ENCODE measurements at regions not wholly inside any gene's neighbourhood (a gene's known extent, or its start where the extent isn't known, plus 50 kb on each side); places are given as distances from the start of the nearest gene placed in this dataset.
"Not testable (repeated sequence)": the region's sequence is repeated elsewhere in the genome, so short reads cannot be mapped to it uniquely, and the experiment has no call there.

DNA sequence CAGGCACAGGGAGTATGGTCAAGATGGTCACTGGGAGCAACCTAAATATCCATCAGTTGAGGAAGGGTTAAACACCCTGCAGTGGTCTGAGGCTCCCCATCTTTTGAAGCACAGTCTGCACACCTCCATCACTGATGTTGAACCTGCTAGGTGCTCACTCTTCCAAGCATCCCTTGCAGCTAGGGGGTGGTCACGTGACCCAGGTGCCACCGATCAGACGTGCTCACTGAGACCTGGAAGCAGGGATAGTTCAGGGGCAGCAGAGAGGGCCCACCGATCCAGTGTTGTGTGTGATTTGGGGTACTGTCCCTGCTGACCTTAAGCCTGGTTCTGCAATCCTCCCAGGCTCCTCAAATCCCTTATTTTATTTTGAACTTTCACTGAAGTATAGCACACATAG is 134.6 kb downstream of the CEBPB start:
- DNase-seq (ENCODE audit: low read depth in 4 of 4, low spot score in 1 of 4): no peak

DNA sequence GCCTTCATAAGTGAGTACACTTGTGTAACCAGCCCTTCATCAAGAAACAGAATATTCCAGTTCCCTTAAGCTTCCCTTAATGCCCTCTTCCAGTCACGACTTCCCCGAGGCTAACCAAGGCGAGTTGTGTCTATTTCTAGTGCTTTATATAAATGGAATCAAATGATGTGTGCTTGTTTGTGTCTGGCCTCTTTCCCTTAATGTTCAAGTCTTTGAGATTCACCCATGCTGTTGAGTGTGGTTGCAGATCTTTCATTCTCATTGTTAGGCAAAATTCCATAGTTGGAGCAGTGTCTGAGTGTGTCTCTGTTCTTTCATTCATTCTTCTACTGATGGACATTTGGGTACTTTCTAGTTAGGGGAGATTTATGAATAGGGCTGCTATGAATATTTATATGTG is 135.0 kb downstream of the CEBPB start:
- no peak for DNase-seq (ENCODE audit: low read depth in 4 of 4, low spot score in 1 of 4)

DNA sequence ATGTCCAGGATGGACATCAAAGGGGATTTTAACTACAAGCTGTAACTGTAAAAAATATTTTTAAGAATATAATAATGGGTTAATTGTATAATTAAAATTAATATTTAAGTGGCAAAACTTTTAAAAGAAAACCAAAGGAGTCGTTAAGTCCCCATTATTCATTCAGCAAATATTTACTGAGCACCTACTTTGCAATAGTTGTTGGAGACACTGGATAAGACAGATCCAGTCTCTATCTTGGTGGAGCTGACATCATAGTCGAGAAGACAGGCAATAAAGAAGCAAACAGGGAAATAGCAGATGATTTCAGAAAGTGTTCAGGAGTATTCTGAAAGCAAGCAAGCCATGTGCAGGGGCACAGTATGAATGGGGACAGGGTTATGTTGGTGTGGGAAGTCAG is 137.0 kb downstream of the CEBPB start:
- DNase-seq (ENCODE audit: low read depth in 4 of 4, low spot score in 1 of 4): no peak

DNA sequence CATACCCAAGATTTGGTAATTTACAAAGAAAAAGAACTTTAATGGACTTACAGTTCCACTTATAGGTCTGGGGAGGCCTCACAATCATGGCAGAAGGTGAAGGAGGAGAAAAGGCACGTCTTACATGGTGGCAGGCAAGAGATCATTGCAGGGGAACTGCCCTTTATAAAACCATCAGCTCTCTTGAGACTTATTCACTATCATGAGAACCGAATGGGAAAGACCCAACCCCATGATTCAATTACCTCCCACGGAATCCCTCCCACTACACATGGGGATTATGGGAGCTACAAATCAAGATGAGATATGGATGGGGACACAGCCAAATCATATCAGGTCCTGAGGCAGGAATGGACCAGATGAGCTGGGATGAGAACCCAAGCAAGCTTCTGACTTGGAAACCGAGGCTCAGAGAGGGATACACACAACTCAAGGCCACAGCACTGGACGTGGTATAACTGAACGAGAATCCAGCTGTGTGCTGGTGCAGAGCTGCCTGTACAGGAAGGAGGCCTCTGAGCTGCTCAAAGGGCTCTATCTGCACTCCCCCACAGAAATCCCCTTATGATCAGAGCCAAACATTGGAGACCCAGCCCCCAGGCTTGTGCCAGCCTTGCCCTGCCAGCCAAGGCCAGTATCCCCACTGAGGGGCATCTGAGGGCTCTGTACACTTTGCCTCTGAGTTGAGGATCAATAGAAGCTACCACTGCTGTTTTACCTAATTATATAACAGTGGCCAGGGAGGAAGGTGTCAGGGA is 137.8 kb downstream of the CEBPB start:
- no peak for DNase-seq (ENCODE audit: low read depth in 4 of 4, low spot score in 1 of 4)

DNA sequence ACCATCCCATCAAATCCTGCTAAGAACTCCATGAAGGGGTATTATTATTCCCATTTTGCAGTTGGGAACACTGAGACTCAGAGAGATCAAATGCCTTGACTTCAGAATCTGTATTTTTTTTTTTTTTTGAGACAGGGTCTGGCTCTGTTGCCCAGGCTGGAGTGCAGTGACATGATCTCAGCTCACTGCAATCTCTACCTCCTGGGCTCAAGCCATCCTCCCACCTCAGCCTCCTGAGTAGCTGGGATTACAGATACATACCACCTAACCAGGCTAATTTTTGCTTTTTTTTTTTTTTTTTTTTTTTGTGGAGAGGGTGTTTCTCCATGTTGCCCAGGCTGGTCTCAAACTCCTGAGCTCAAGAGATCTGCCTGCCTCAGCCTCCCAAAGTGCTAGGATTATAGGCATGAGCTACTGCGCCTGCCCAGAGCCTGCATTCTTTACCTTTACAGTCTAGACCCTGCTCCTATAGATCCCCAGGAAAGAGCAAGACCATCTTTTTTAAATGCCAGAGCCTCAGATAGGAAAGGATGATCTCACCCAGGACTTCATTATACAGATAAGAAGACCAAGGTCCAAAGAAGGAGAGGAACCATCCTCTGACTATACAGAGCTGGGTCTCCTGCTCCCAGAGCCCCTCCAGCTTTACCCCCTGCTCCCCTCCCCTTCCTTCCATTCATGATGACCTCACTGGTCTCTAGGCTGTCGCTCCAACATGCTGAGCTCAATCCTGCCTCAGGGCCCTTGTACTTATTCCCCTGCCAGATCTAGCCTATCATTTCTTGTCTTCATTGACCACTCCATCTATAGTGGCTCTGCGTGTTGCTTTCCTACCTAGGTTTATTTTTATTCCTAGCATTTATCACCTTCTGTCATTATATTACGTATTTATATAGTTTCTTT is 138.6 kb downstream of the CEBPB start:
- DNase-seq (ENCODE audit: low read depth in 4 of 4, low spot score in 1 of 4): no peak

DNA sequence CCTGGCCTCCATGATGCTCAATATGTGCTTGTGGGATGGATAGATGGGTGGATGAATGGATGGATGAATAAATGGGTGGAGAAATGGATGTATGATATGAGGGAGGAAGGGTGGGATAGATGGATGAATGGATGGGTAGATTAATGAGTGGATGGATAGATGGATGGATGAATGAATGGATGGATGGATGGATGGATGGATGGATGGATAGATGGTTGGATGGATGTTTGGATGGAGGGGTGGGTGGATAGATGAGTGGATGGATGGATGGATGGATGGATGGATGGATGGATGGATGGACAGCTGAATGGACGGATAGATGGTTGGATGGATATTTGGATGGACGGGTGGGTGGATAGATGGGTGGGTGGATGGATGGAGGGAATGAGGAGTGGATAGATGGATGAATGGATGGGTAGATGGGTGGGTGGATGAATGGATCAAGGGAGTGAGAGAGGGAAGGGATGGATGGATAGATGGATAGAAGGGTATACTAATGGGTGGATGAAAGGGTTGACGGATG is 139.4 kb downstream of the CEBPB start:
- DNase-seq (ENCODE audit: low read depth in 4 of 4, low spot score in 1 of 4): no peak

DNA sequence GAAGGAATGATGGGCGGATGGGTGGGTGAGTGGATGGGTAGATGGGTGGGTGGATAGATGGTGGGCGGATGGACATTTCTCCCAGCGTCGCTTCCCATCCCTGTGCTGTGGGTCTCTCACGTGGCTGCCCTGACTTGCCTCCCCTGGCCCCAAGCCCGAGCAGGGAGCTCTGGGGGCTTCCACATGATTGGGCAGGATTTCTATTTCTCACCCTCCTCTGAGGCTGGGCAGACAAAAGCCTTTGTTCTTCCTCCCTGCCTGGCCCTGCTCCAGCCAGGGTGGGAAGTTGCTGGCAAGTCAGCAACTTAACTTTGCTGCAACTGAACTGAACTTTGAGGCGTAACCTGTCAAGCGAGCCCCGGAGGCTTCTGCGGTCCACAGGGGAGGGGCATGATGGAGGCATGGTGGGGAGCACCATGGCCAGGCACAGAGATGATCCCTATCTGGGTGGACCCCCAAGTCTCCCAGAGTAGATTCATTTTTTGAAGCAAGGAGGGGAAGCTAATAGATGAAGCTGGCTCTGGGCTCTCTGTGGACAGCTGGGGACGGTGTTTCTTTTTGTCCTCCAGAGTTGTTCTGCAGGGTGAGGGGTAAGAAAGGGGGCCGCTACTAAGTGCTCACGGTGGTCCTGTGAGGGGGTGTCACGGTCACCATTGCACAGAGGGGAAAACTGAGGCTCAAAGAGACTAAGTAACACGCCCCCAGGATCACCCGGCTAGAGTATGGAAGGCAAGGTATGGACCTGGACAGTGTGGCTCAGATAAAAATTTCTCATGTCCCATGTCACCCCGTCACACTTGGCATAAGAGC is 140.1 kb downstream of the CEBPB start:
- DNase-seq (ENCODE audit: low read depth in 4 of 4, low spot score in 1 of 4): no peak

DNA sequence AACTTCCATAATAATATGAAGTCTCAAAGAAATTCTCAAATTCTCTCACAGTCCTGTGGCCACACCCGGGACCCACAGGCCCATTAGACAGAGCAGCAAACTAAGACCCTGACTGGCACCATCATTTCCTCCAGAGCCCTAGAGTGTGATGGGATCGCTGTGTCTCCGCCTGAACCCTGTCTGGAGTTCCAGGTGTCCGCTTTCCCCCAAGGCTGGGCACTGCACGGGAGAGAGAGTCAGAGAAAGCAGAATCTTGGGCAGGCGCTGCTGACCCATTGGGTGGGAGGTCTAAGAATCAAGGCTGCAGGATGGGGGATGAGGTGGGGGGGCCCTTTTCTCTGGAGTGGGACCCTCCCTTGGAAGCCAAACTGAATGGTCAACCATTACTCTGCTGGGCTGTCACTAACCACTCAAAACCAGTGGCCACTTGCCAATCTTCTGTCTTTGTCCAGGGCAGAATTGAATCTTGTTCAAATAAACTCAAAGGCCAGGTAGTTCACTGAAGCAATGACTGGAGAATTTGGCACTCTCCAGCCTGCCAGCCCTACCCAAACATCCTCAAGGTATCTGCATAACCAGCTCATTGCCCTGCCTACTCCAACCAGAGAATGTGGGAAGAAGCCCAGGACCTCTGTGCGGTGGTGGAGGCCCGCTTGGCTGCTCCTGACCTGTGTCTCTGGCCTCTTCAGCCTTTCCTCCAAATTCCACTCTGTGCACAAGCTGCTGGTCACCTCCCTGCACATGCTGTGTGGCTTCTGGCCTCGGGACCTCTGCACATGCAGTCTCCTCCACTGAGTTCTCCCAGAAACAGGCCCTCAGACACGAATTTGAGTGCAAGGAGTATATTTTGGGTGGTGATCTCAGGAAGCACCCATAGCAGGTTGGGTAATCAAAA is 141.1 kb downstream of the CEBPB start:
- no peak for DNase-seq (ENCODE audit: low read depth in 4 of 4, low spot score in 1 of 4)

DNA sequence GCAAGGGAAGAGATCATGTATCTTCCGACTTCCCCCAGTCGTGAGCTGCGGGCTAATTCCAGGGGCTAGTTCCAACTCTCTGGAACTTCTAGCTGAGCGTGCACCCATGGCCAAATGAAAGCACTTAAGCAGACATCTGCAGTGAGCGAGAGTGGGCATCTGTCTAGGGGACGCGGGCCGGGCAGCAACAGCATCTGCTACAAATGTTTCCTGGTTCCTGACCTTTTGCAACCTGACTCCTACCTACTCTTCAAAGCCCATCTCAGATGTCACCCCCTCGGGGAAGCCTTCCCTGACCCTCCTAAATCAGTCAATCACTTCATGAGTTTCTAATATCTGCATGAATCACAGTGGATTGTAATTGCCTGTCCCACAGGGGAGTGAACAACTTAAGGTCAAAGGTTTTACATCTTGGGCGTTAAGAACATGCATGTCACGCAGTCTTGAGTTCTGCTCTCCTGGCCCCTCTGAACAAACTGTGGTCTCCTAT is 141.9 kb downstream of the CEBPB start:
- DNase-seq (ENCODE audit: low read depth in 4 of 4, low spot score in 1 of 4): no peak

DNA sequence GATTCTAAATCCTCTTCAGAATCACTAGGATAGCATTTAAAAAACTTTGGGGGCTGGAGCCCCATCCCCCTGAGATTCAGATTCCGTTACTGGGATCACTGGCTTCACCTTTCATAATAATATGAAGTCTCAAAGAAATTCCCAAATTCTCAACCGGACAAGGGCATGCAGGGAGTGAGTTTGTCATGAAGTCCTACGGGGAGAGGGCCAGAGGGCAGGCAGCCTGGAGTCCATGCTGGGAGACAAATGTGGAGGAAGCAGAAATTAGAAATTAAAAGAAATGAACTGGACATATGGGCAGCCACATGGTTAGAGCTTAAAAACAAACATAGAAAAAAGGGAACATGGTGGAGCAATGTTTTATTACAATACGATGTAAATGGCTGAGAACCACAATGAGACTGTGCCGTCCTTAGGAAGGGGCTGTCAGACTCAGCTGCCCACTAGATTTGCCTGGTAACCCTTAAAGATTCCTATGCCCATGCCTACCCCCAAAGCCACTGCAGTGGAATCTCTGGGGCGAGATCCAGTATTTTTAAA is 142.6 kb downstream of the CEBPB start:
- DNase-seq (ENCODE audit: low read depth in 4 of 4, low spot score in 1 of 4): no peak

DNA sequence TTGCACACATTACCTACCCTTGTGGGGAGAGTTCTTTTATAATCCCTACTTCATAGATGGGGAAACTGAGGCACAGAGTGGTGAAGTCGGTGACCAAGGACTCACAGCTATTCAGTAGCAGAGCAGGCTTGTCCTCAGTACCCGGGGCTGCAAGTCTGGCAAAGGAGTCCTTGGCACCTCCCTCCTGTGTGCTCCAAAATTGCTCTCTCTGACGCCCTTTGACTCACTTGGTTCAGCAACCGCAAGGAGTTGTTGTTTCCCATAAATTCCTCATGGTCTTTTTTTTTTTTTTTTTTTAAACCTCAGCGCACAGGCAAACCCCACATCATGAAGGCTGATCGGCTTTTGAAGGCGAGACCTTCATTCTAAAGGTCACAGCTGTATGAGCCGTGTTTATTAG is 143.2 kb downstream of the CEBPB start:
- DNase-seq (ENCODE audit: low read depth in 4 of 4, low spot score in 1 of 4): no peak

DNA sequence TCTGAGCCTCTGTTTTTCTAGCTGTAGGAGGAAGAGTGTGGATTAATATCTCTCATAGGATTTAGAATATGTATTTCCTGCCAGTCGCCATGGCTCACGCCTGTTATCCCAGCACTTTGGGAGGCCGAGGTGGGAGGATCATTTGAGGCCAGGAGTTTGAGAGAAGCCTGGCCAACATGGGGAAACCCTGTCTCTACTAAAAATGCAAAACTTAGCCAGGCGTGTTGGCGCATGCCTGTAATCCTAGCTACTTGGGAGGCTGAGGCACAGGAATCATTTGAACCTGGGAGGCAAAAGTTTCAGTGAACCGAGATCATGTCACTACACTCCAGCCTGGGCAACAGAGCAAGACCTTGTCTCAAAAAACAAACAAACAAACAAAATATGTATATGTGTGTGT is 143.9 kb downstream of the CEBPB start:
- not testable (repeated sequence) for DNase-seq (ENCODE audit: low read depth in 4 of 4, low spot score in 1 of 4)

DNA sequence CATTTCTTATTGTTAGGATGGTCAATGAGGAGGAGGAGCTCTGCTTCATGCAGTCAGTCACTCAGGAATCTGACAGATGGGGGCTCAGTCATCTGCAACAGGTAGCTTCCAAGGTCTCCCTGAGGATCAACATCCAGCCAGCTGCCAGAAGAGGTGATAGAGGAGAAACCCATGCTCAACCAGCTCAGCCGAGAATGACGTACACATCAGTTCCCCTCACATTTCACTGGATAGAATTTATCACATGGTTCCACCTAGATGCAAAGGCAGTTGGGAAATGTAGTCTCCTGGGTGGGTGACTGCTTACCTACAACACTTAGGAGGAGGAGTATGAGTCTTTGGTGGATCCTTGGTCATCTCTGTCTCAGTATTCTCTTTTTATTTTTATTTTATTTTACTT is 144.5 kb downstream of the CEBPB start:
- no peak for DNase-seq (ENCODE audit: low read depth in 4 of 4, low spot score in 1 of 4)

DNA sequence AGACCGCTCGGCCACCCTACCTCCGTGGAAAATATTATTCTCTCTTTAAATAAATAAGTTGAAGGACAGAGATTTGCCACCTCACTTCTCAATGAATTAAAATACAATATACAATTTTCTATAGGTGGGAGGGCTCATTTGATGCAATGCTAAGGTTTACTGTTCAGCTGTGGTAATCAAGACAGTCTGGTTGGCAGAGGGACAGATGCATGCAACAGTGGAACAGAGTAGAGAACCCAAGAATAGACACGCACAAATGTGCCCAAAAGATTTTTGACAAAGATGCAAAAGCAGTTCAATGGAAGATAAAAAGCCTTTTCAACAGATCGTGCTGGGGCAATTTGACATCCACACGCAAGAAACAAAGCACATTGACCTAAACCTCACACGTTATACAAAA is 145.2 kb downstream of the CEBPB start:
- DNase-seq (ENCODE audit: low read depth in 4 of 4, low spot score in 1 of 4): no peak

DNA sequence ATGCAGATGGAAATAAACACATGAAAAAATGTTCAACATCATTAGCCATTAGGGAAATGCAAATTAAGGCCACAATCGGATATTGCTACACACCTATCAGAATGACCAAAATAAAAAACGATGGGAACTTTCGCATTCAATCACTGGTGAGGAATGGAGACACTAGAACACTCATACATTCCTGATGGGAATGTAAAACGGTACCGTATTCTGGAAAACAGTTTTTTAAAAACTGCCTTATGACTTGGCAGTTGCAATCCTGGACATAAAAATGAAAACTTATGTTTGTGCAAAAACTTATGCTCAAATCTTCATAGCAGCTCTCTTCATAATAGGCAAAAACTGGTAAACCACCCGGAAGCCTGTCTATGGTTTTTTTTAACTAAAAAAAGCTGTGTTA is 146.0 kb downstream of the CEBPB start:
- no peak for DNase-seq (ENCODE audit: low read depth in 4 of 4, low spot score in 1 of 4)

DNA sequence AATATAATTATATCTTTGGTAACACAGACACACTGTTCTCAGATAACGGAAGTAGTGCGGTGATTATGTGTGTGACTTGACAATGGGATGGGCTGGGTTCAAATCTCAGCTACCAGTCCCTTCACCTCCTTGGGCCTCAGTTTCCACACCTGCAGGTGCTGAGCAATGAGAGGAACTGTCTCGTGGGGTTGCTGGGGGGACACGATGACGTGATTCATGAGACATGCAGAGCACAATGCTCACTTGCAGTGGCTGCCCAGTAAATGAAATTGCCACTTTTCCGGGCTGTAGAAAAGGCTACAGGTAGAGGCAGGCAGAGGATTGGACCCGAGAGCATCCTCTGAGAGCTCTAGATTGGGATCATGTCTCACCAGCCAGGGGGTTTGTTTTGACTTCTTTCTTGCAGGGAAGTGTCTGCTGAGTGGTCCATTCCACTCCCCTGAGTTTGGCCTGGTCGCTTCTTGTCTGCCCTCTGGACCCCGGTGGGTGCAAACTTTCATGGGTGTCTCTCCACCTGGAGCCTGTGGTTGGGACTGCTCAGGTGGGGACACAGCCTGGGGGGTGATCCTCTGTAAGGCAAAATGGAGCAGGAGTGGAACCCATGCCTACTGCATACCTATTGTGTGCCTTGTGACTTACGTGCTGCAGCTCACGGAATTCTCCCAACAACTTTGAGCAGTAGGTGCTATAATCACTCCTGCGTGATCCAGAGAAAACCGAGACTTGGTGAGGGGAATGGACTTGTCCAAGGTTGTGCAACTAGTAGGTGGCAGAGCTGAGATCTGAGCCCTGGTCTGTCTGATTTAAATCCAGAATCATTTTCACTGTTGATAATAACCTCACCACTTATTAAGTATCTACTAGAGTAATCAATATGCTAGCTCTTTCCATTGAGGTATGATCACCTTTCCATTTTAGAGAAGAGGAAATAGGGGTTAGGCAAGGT is 147.2 kb downstream of the CEBPB start:
- no peak for DNase-seq (ENCODE audit: low read depth in 4 of 4, low spot score in 1 of 4)

DNA sequence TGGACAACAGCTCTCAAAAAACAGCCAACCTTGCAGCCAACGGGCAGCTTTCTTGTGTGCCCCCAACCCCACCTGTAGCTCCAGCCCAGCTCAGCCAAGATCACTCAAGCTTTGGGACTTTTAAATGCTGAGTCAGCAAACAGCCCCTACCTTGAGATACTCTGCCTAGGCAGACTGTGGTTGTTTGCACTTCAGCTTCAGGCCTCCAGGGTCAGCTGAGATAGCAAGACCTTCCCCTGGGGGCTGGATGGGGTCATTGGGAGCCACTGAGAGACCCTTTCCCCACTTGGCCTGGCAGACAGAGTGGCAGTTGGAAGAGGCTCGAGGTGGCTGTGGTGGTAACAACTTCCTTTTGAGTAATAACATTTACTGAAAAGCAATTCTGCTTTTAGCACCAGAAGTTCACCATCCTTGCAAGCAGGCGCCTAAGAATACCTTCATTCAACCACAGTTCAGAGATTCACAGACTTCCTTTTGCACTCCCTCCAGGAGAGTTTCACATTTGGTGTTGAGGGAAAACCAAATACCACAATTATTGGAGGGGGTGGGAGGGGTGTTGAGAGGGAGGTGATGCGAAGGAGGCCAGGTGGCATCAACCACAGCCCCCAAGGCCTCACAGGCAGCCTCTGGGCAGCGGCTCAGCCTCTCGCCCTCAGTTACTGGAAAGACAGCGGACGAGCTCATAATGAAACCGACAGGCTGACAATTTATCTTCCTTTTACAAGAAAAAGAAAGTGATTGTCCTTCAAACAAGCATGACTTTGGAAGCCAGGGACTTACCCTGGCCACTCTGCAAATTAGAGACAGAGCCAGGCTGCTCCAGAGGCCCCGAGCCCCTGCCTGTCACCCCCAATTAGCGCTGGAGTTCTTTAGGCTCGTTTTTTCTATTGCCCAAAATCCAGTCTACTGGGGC is 148.1 kb downstream of the CEBPB start:
- DNase-seq (ENCODE audit: low read depth in 4 of 4, low spot score in 1 of 4): peak in 3 of 4 experiments; percentile 24 to 78 (median 39)

DNA sequence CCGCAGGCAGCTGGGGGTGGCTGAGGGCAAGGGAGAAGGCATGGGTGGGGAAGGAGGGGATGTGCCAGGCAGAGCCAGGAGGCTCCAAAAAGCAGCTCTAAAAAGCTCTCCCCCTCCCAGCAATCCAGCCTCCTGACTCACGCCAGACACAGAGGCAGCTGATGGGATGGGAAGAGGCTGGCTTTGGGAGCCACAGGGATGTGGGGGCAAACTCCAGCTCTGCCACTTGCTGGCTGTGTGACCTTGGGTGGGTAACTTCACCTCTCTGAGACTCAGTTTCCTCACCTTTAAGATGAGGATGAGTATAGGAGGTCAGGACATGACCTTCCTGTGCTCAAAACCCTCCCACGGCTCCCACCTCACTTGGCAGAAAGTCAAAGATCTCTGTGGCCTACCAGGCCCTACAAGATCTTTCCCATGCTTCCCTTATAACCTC is 148.9 kb downstream of the CEBPB start:
- no peak for DNase-seq (ENCODE audit: low read depth in 4 of 4, low spot score in 1 of 4)
